ENCODE measurements at regions not wholly inside any gene's neighbourhood (a gene's known extent, or its start where the extent isn't known, plus 50 kb on each side); places are given as distances from the start of the nearest gene placed in this dataset.
"Not testable (repeated sequence)": the region's sequence is repeated elsewhere in the genome, so short reads cannot be mapped to it uniquely, and the experiment has no call there.

GRCh38 chr4:95779447-95779846 is 60.4 kb upstream of the PDHA2 start:
- no peaks in the 10 kb centered on the region for H3K36me3 Mint-ChIP-seq (ENCODE audit: low read depth)
- no peak for TF ChIP-seq CTCF (IDR thresholded peaks at IDR 0.05)
- DNase-seq: no peak
- H3K27me3 Mint-ChIP-seq (ENCODE audit: low read depth, poor library complexity): no peaks in the 10 kb centered on the region
- no peak overlapping the region for H3K27ac Mint-ChIP-seq
- no peaks in the 10 kb centered on the region for H3K9me3 Mint-ChIP-seq
- peaks cover 4% of the 10 kb centered on the region for H3K4me1 Mint-ChIP-seq
- no peak overlapping the region for H3K4me3 Mint-ChIP-seq

- Mint-ChIP-seq H3K4me1 (peaks cover 4% of the 10 kb centered on the region), H3K9me3 (no peaks in the 10 kb centered on the region), H3K4me3 (no peak overlapping the region), H3K27me3 (ENCODE audit: low read depth, poor library complexity) (no peaks in the 10 kb centered on the region), H3K36me3 (ENCODE audit: low read depth) (no peaks in the 10 kb centered on the region), H3K27ac (no peak overlapping the region)
- DNase-seq: no peak
- no peak for TF ChIP-seq CTCF (IDR thresholded peaks at IDR 0.05)
Observed at GRCh38 chr4:95778666-95779065, 61.2 kb upstream of the PDHA2 start.

- H3K36me3 Mint-ChIP-seq (ENCODE audit: low read depth); H3K4me1 Mint-ChIP-seq; H3K9me3 Mint-ChIP-seq; DNase-seq; H3K27ac Mint-ChIP-seq; H3K27me3 Mint-ChIP-seq (ENCODE audit: low read depth, poor library complexity); H3K4me3 Mint-ChIP-seq: not testable (repeated sequence)
Observed at GRCh38 chr4:95770605-95771004, 69.3 kb upstream of the PDHA2 start.

GRCh38 chr4:95764961-95765360 is 74.9 kb upstream of the PDHA2 start:
- no peaks in the 10 kb centered on the region for H3K36me3 Mint-ChIP-seq (ENCODE audit: low read depth)
- H3K4me3 Mint-ChIP-seq: no peak overlapping the region
- H3K27ac Mint-ChIP-seq: no peak overlapping the region
- no peak for DNase-seq
- no peaks in the 10 kb centered on the region for H3K4me1 Mint-ChIP-seq
- H3K27me3 Mint-ChIP-seq (ENCODE audit: low read depth, poor library complexity): peaks cover 4% of the 10 kb centered on the region
- no peak for TF ChIP-seq CTCF (IDR thresholded peaks at IDR 0.05)
- H3K9me3 Mint-ChIP-seq: no peaks in the 10 kb centered on the region

- no peaks in the 10 kb centered on the region for H3K9me3 Mint-ChIP-seq
- H3K4me1 Mint-ChIP-seq: no peaks in the 10 kb centered on the region
- DNase-seq: no peak
- no peak overlapping the region for H3K4me3 Mint-ChIP-seq
- TF ChIP-seq CTCF (IDR thresholded peaks at IDR 0.05): no peak
- H3K27ac Mint-ChIP-seq: no peak overlapping the region
- H3K36me3 Mint-ChIP-seq (ENCODE audit: low read depth): no peaks in the 10 kb centered on the region
- H3K27me3 Mint-ChIP-seq (ENCODE audit: low read depth, poor library complexity): peaks cover 4% of the 10 kb centered on the region
Observed at GRCh38 chr4:95761871-95762270, 78.0 kb upstream of the PDHA2 start.

- Mint-ChIP-seq H3K9me3 (no peaks in the 10 kb centered on the region), H3K27ac (no peak overlapping the region), H3K27me3 (ENCODE audit: low read depth, poor library complexity) (peaks cover 1% of the 10 kb centered on the region), H3K36me3 (ENCODE audit: low read depth) (no peaks in the 10 kb centered on the region), H3K4me1 (no peaks in the 10 kb centered on the region), H3K4me3 (no peak overlapping the region)
- no peak for DNase-seq
- no peak for TF ChIP-seq CTCF (IDR thresholded peaks at IDR 0.05)
Observed at GRCh38 chr4:95761426-95761825, 78.5 kb upstream of the PDHA2 start.

- not testable (repeated sequence) for H3K27me3 Mint-ChIP-seq (ENCODE audit: low read depth, poor library complexity); H3K9me3 Mint-ChIP-seq; H3K36me3 Mint-ChIP-seq (ENCODE audit: low read depth); H3K4me3 Mint-ChIP-seq; DNase-seq; H3K4me1 Mint-ChIP-seq; H3K27ac Mint-ChIP-seq
Observed at GRCh38 chr4:95760646-95761045, 79.2 kb upstream of the PDHA2 start.

Data from nephron progenitor cell (in vitro differentiated cells).